ENCODE measurements at regions not wholly inside any gene's neighbourhood (a gene's known extent, or its start where the extent isn't known, plus 50 kb on each side); places are given as distances from the start of the nearest gene placed in this dataset.
"Not testable (repeated sequence)": the region's sequence is repeated elsewhere in the genome, so short reads cannot be mapped to it uniquely, and the experiment has no call there.

DNA sequence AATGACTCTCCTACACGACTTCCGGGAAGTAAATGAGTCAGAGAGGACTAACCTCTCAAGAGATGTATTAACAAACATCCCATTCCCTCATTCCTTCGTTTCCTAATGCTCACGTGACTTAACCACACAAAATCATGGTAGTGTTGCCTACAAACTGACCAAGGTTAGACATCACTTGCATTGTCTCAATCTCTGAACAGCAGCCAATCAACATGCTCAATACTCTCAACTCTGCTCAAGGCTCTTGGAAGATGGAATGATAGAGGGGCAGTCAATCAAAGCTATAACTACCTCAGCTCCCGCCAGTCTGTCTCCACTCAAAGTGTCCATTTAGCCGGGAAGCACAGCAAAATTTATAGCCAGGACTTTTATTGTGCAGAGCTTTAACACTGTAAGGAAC is 143.8 kb upstream of the PIK3R1 start:
- H3K27me3 Mint-ChIP-seq = no peaks in the 10 kb centered on the region
- DNase-seq (no peak), ATAC-seq (ENCODE audit: low read depth in 2 of 2) (no peak)
- H3K9me3 Mint-ChIP-seq = peaks cover 0 to 2% (median 0%) of the 10 kb centered on the region in 7 donors
- no peak overlapping the region for H3K27ac Mint-ChIP-seq
- no peaks in the 10 kb centered on the region for H3K36me3 Mint-ChIP-seq
- H3K4me1 Mint-ChIP-seq = no peaks in the 10 kb centered on the region
- H3K4me3 Mint-ChIP-seq = no peak overlapping the region

GRCh38 chr5:68071282-68071632 is 144.3 kb upstream of the PIK3R1 start:
- Mint-ChIP-seq H3K9me3 (peaks cover 0 to 5% (median under 1%) of the 10 kb centered on the region in 7 donors), H3K36me3 (peaks cover 0 to 4% of the 10 kb centered on the region in 2 donors), H3K4me3 (no peak overlapping the region), H3K4me1 (no peaks in the 10 kb centered on the region), H3K27ac (no peak overlapping the region), H3K27me3 (no peaks in the 10 kb centered on the region)
- ATAC-seq (ENCODE audit: low read depth in 2 of 2) (no peak), DNase-seq (no peak)

GRCh38 chr5:68070591-68071281 is 144.8 kb upstream of the PIK3R1 start:
- ATAC-seq (ENCODE audit: low read depth in 2 of 2) (no peak), DNase-seq (no peak)

GRCh38 chr5:68067976-68068603 is 147.5 kb upstream of the PIK3R1 start:
- H3K4me3 Mint-ChIP-seq = no peak overlapping the region
- ATAC-seq (ENCODE audit: low read depth in 2 of 2) = no peak
- DNase-seq = no peak
- no peak overlapping the region for H3K27ac Mint-ChIP-seq
- H3K9me3 Mint-ChIP-seq = peaks cover 3 to 17% (median 9%) of the 10 kb centered on the region in 7 donors
- H3K36me3 Mint-ChIP-seq = peaks cover 0 to 9% of the 10 kb centered on the region in 2 donors
- no peaks in the 10 kb centered on the region for H3K27me3 Mint-ChIP-seq
- H3K4me1 Mint-ChIP-seq = no peaks in the 10 kb centered on the region

More at GRCh38 chr5:68070591-68071281, 144.8 kb upstream of the PIK3R1 start:
- Mint-ChIP-seq H3K27me3 (no peaks in the 10 kb centered on the region), H3K27ac (no peak overlapping the region), H3K4me1 (no peaks in the 10 kb centered on the region), H3K36me3 (peaks cover 0 to 9% of the 10 kb centered on the region in 2 donors), H3K4me3 (no peak overlapping the region), H3K9me3 (peaks cover 3 to 10% (median 4%) of the 10 kb centered on the region in 7 donors)

- Mint-ChIP-seq H3K4me1 (no peaks in the 10 kb centered on the region), H3K4me3 (no peak overlapping the region), H3K27me3 (peaks cover 0 to 7% (median 5%) of the 10 kb centered on the region in 3 donors), H3K36me3 (peaks cover 5 to 15% of the 10 kb centered on the region in 2 donors), H3K27ac (no peak overlapping the region), H3K9me3 (peaks cover 5 to 25% (median 15%) of the 10 kb centered on the region in 7 donors)
- ATAC-seq (ENCODE audit: low read depth in 2 of 2) (no peak), DNase-seq (no peak)
These were observed 148.3 kb upstream of the PIK3R1 start for GRCh38 chr5:68067291-68067690.

GRCh38 chr5:68066277-68066955 is 149.1 kb upstream of the PIK3R1 start:
- DNase-seq = no peak
- ATAC-seq (ENCODE audit: low read depth in 2 of 2) = no peak
- Mint-ChIP-seq H3K27ac (peak overlapping the region in 1 of 6 donors; percentile 24), H3K27me3 (peaks cover 0 to 11% (median 8%) of the 10 kb centered on the region in 3 donors), H3K4me1 (no peaks in the 10 kb centered on the region), H3K36me3 (peaks cover 6 to 17% of the 10 kb centered on the region in 2 donors), H3K9me3 (peaks cover 5 to 32% (median 17%) of the 10 kb centered on the region in 7 donors), H3K4me3 (no peak overlapping the region)

DNA sequence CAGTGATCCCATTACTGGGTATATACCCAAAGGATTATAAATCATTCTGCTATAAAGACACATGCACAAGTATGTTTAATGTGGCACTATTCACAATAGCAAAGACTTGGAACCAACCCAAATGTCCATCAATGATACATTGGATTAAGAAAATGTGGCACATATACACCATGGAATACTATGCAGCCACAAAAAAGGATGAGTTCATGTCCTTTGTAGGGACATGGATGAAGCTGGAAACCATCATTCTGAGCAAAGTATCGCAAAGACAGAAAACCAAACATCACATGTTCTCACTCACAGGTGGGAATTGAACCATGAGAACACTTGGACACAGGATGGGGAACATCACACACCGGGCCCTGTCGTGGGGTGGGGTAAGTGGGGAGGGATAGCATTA is 150.2 kb upstream of the PIK3R1 start:
- H3K27me3 Mint-ChIP-seq = peaks cover 3 to 19% (median 17%) of the 10 kb centered on the region in 3 donors
- H3K9me3 Mint-ChIP-seq = peaks cover 5 to 38% (median 20%) of the 10 kb centered on the region in 7 donors
- not testable (repeated sequence) for H3K4me3 Mint-ChIP-seq; H3K27ac Mint-ChIP-seq; DNase-seq; ATAC-seq (ENCODE audit: low read depth in 2 of 2); H3K4me1 Mint-ChIP-seq
- peaks cover 6 to 27% of the 10 kb centered on the region in 2 donors for H3K36me3 Mint-ChIP-seq

DNA sequence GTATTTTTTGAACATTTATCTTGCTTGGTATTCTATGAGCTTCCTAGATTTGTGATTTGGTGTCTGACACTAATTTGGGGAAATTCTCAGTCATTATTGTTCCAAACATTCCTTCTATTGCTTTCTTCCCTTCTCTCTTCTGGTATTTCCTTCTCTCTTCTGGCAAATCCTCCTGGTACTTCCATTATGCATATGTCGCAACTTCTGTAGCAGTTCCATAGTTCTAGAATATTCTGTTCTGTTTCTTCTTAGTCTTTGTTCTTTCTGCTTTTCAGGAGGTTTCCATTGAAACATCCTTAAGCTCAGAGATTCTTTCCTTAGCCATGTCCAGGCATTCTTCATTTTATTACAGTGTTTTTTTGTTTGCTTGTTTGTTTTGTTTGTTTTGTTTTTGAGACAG is 155.2 kb upstream of the PIK3R1 start:
- Mint-ChIP-seq H3K27me3 (peaks cover 3 to 23% (median 17%) of the 10 kb centered on the region in 3 donors), H3K27ac (no peak overlapping the region), H3K36me3 (peaks cover 6 to 22% of the 10 kb centered on the region in 2 donors), H3K4me3 (no peak overlapping the region), H3K9me3 (peaks cover 0 to 27% (median 16%) of the 10 kb centered on the region in 7 donors), H3K4me1 (no peaks in the 10 kb centered on the region)
- no peak for ATAC-seq (ENCODE audit: low read depth in 2 of 2)
- DNase-seq = no peak

DNA sequence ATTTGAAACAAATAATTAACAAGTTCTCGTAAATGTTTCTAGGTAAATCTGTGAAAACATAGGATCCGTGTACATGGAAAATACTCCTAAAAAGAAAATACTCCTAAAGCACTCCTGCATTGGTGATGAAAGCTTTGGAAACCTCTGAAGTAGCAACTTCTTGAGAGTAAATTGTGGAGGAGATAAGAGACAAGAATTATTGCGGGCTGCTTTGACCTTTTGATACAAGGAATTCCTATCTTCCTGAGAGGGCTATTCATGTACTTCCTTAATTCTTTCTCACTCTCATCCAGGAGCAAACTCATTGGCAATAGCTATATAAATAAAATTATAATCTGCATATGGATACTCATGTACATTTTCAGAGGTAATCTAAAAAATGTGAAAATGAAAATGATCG is 158.4 kb upstream of the PIK3R1 start:
- H3K27me3 Mint-ChIP-seq = peaks cover 3 to 19% (median 11%) of the 10 kb centered on the region in 3 donors
- H3K4me1 Mint-ChIP-seq = no peaks in the 10 kb centered on the region
- H3K9me3 Mint-ChIP-seq = peaks cover 0 to 14% (median 9%) of the 10 kb centered on the region in 7 donors
- H3K36me3 Mint-ChIP-seq = peaks cover under 1 to 19% of the 10 kb centered on the region in 2 donors
- no peak overlapping the region for H3K27ac Mint-ChIP-seq
- DNase-seq (no peak), ATAC-seq (ENCODE audit: low read depth in 2 of 2) (no peak)
- no peak overlapping the region for H3K4me3 Mint-ChIP-seq

DNA sequence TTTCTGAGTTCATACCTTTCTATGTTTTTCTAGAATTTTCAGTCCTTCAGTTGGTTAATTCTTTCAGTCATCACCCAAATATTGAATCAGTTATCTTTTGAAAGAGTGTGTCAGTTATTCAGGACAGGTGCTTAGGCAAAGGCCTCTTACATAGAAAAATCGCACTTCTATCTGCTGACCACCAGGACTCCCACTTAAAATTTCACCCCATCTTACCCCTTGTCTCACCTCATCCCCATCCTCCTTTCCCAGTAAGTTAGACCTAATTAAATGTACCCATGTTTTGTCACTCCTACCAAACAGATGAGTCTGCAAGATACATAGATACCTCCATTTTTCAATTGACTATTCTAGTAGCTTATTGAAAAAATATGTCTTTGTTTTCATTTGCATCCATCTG is 159.9 kb upstream of the PIK3R1 start:
- no peak for DNase-seq
- peaks cover 0 to 19% of the 10 kb centered on the region in 2 donors for H3K36me3 Mint-ChIP-seq
- ATAC-seq (ENCODE audit: low read depth in 2 of 2) = no peak
- no peak overlapping the region for H3K4me3 Mint-ChIP-seq
- no peaks in the 10 kb centered on the region for H3K4me1 Mint-ChIP-seq
- peaks cover 0 to 7% (median 2%) of the 10 kb centered on the region in 7 donors for H3K9me3 Mint-ChIP-seq
- no peak overlapping the region for H3K27ac Mint-ChIP-seq
- H3K27me3 Mint-ChIP-seq = peaks cover 4 to 22% (median 5%) of the 10 kb centered on the region in 3 donors

DNA sequence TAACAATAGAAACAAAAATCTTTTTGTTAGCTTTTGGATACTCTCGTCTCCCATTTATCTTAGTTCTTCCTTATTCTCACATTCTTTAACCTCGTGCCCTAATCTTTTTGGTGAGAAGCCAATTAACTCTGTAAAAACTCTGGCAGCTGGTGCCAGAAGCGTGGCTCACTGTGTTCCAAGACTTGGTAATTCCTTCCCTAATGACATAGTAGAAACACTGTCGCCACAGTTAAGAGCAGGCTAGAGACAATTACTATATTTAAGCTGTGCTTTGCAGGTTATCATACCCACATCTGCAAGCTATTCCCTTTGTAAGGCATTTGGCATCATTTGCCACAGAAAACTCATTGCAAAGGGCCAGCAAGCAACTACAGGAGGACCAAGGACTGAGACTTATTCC is 160.9 kb upstream of the PIK3R1 start:
- peaks cover 0 to 11% of the 10 kb centered on the region in 2 donors for H3K36me3 Mint-ChIP-seq
- ATAC-seq (ENCODE audit: low read depth in 2 of 2) (no peak), DNase-seq (no peak)
- no peaks in the 10 kb centered on the region for H3K4me1 Mint-ChIP-seq
- H3K4me3 Mint-ChIP-seq = no peak overlapping the region
- H3K9me3 Mint-ChIP-seq = peaks cover 0 to 7% (median 2%) of the 10 kb centered on the region in 7 donors
- peaks cover 4 to 14% (median 5%) of the 10 kb centered on the region in 3 donors for H3K27me3 Mint-ChIP-seq
- no peak overlapping the region for H3K27ac Mint-ChIP-seq

- Mint-ChIP-seq H3K9me3 (peaks cover 4 to 16% (median 9%) of the 10 kb centered on the region in 7 donors), H3K27me3 (peaks cover 4 to 22% (median 5%) of the 10 kb centered on the region in 3 donors), H3K4me3 (no peak overlapping the region), H3K4me1 (no peaks in the 10 kb centered on the region), H3K36me3 (peaks cover 5 to 20% of the 10 kb centered on the region in 2 donors), H3K27ac (no peak overlapping the region)
- DNase-seq = no peak
- no peak for ATAC-seq (ENCODE audit: low read depth in 2 of 2)
These were observed 162.4 kb upstream of the PIK3R1 start for GRCh38 chr5:68053202-68053601.

GRCh38 chr5:68049053-68049713 is 166.4 kb upstream of the PIK3R1 start:
- Mint-ChIP-seq H3K27me3 (peaks cover 5 to 22% (median 9%) of the 10 kb centered on the region in 3 donors), H3K36me3 (peaks cover 5 to 36% of the 10 kb centered on the region in 2 donors), H3K27ac (no peak overlapping the region), H3K9me3 (peaks cover 9 to 33% (median 17%) of the 10 kb centered on the region in 7 donors), H3K4me3 (no peak overlapping the region), H3K4me1 (no peaks in the 10 kb centered on the region)
- DNase-seq (no peak), ATAC-seq (ENCODE audit: low read depth in 2 of 2) (no peak)

All from naive B cell (primary cell).